ENCODE measurements at regions not wholly inside any gene's neighbourhood (a gene's known extent, or its start where the extent isn't known, plus 50 kb on each side); places are given as distances from the start of the nearest gene placed in this dataset.
"Not testable (repeated sequence)": the region's sequence is repeated elsewhere in the genome, so short reads cannot be mapped to it uniquely, and the experiment has no call there.

GRCh38 chr1:99553301-99553700, 92.6 kb upstream of the PALMD start:
- H3K9me3 Mint-ChIP-seq = no peaks in the 10 kb centered on the region
- TF ChIP-seq CTCF (IDR thresholded peaks at IDR 0.05) = no peak
- no peak overlapping the region for H3K27ac Mint-ChIP-seq
- no peak for DNase-seq
- peaks cover 8% of the 10 kb centered on the region for H3K27me3 Mint-ChIP-seq (ENCODE audit: low read depth, poor library complexity)
- peaks cover 14% of the 10 kb centered on the region for H3K4me1 Mint-ChIP-seq
- H3K4me3 Mint-ChIP-seq = no peak overlapping the region
- H3K36me3 Mint-ChIP-seq (ENCODE audit: low read depth) = no peaks in the 10 kb centered on the region

GRCh38 chr1:99553819-99554218, 92.1 kb upstream of the PALMD start:
- DNase-seq; H3K4me3 Mint-ChIP-seq; H3K27ac Mint-ChIP-seq; H3K9me3 Mint-ChIP-seq; H3K27me3 Mint-ChIP-seq (ENCODE audit: low read depth, poor library complexity); H3K36me3 Mint-ChIP-seq (ENCODE audit: low read depth): not testable (repeated sequence)
- H3K4me1 Mint-ChIP-seq = peaks cover 14% of the 10 kb centered on the region

- no peak overlapping the region for H3K4me3 Mint-ChIP-seq
- H3K27ac Mint-ChIP-seq = no peak overlapping the region
- DNase-seq = no peak
- peaks cover 14% of the 10 kb centered on the region for H3K4me1 Mint-ChIP-seq
- H3K36me3 Mint-ChIP-seq (ENCODE audit: low read depth) = no peaks in the 10 kb centered on the region
- no peaks in the 10 kb centered on the region for H3K9me3 Mint-ChIP-seq
- peaks cover 8% of the 10 kb centered on the region for H3K27me3 Mint-ChIP-seq (ENCODE audit: low read depth, poor library complexity)
- TF ChIP-seq CTCF (IDR thresholded peaks at IDR 0.05) = no peak
These were observed 91.2 kb upstream of the PALMD start for GRCh38 chr1:99554727-99555126.

- peaks cover 14% of the 10 kb centered on the region for H3K4me1 Mint-ChIP-seq
These were observed 88.2 kb upstream of the PALMD start for GRCh38 chr1:99557546-99558202.

GRCh38 chr1:99559166-99559565, 86.7 kb upstream of the PALMD start:
- DNase-seq = no peak
- Mint-ChIP-seq H3K4me3 (no peak overlapping the region), H3K4me1 (peaks cover 2% of the 10 kb centered on the region), H3K36me3 (ENCODE audit: low read depth) (no peaks in the 10 kb centered on the region), H3K27me3 (ENCODE audit: low read depth, poor library complexity) (peaks cover 4% of the 10 kb centered on the region), H3K27ac (no peak overlapping the region), H3K9me3 (peaks cover 4% of the 10 kb centered on the region)
- no peak for TF ChIP-seq CTCF (IDR thresholded peaks at IDR 0.05)

More at GRCh38 chr1:99557546-99558202, 88.2 kb upstream of the PALMD start:
- no peak overlapping the region for H3K4me3 Mint-ChIP-seq
- peaks cover 4% of the 10 kb centered on the region for H3K9me3 Mint-ChIP-seq
- DNase-seq = no peak
- H3K36me3 Mint-ChIP-seq (ENCODE audit: low read depth) = no peaks in the 10 kb centered on the region
- H3K27ac Mint-ChIP-seq = no peak overlapping the region
- no peak for TF ChIP-seq CTCF (IDR thresholded peaks at IDR 0.05)
- H3K27me3 Mint-ChIP-seq (ENCODE audit: low read depth, poor library complexity) = peaks cover 4% of the 10 kb centered on the region

- Mint-ChIP-seq H3K27ac (no peak overlapping the region), H3K4me3 (no peak overlapping the region), H3K36me3 (ENCODE audit: low read depth) (no peaks in the 10 kb centered on the region), H3K27me3 (ENCODE audit: low read depth, poor library complexity) (peaks cover 4% of the 10 kb centered on the region), H3K4me1 (no peaks in the 10 kb centered on the region), H3K9me3 (peaks cover 4% of the 10 kb centered on the region)
- no peak for DNase-seq
- TF ChIP-seq CTCF (IDR thresholded peaks at IDR 0.05) = no peak
These were observed 85.5 kb upstream of the PALMD start for GRCh38 chr1:99560207-99561040.

All from nephron progenitor cell (in vitro differentiated cells).